Astrocyte (in vitro differentiated cells and primary cell): ENCODE measurements at regions not wholly inside any gene's neighbourhood (a gene's known extent, or its start where the extent isn't known, plus 50 kb on each side); places are given as distances from the start of the nearest gene placed in this dataset.

Source experiments
- DNase-seq: peaks from one replicate; pipeline ENCODE4 v3.0.0-alpha.2; 2010; ENCODE audit warnings: low read depth
- FAIRE-seq: peaks from 2 replicates; lab custom pipeline; 2011; peaks lifted over from hg19 to GRCh38; lab: Jason Lieb, UNC
- H2AFZ ChIP-seq: 2 replicates; pipeline ENCODE4 v1.6.0; 2012; ENCODE audit warnings: low read depth, low read length, inconsistent platforms
- H3K27ac ChIP-seq: 2 replicates; pipeline ENCODE4 v1.5.1; 2011; ENCODE audit warnings: low read depth, low read length, inconsistent platforms
- H3K27me3 ChIP-seq: 2 replicates; pipeline ENCODE4 v1.6.0; 2011; ENCODE audit warnings: low read length, inconsistent platforms; ENCODE audit not compliant: insufficient read depth
- H3K36me3 ChIP-seq: 2 replicates; pipeline ENCODE4 v1.5.1; 2011; ENCODE audit warnings: low read length, inconsistent platforms; ENCODE audit not compliant: insufficient read depth
- H3K4me1 ChIP-seq: 2 replicates; pipeline ENCODE4 v1.5.1; 2011; ENCODE audit warnings: low read length, inconsistent platforms; ENCODE audit not compliant: insufficient read depth
- H3K4me2 ChIP-seq: 2 replicates; pipeline ENCODE4 v1.6.0; 2012; ENCODE audit warnings: low read length, inconsistent platforms
- H3K4me3 ChIP-seq: 2 replicates; pipeline ENCODE4 v1.5.1; 2011; ENCODE audit warnings: low read depth, mild to moderate bottlenecking, low read length, inconsistent platforms; ENCODE audit not compliant: insufficient read depth
- H3K79me2 ChIP-seq: 2 replicates; pipeline ENCODE4 v1.6.0; 2012; ENCODE audit warnings: mild to moderate bottlenecking, low read length, inconsistent platforms; ENCODE audit not compliant: insufficient read depth
- H3K9ac ChIP-seq: 2 replicates; pipeline ENCODE4 v1.6.0; 2012; ENCODE audit warnings: mild to moderate bottlenecking, low read length, inconsistent platforms
- H3K9me3 ChIP-seq: 2 replicates; pipeline ENCODE4 v1.5.1; 2012; ENCODE audit warnings: low read depth, mild to moderate bottlenecking, low read length, inconsistent platforms; ENCODE audit not compliant: insufficient read depth
- H4K20me1 ChIP-seq: 2 replicates; pipeline ENCODE4 v1.6.0; 2012; ENCODE audit warnings: low read length, inconsistent platforms; ENCODE audit not compliant: insufficient read depth
- H3K27ac Mint-ChIP-seq: one replicate; pipeline ENCODE4 v1.8.0; 2021; ENCODE audit warnings: mild to moderate bottlenecking, mixed read lengths; ENCODE audit not compliant: unreplicated experiment
- H3K27me3 Mint-ChIP-seq: one replicate; pipeline ENCODE4 v1.8.0; 2021; ENCODE audit warnings: low read depth, mixed read lengths; ENCODE audit not compliant: unreplicated experiment
- H3K36me3 Mint-ChIP-seq: one replicate; pipeline ENCODE4 v1.8.0; 2021; ENCODE audit warnings: low read depth, mixed read lengths; ENCODE audit not compliant: unreplicated experiment
- H3K4me1 Mint-ChIP-seq: one replicate; pipeline ENCODE4 v1.8.0; 2021; ENCODE audit warnings: low read depth, mixed read lengths; ENCODE audit not compliant: unreplicated experiment
- H3K4me3 Mint-ChIP-seq: one replicate; pipeline ENCODE4 v1.8.0; 2021; ENCODE audit warnings: mild to moderate bottlenecking, moderate library complexity, mixed read lengths; ENCODE audit not compliant: unreplicated experiment
- H3K9me3 Mint-ChIP-seq: one replicate; pipeline ENCODE4 v1.8.0; 2021; ENCODE audit warnings: mild to moderate bottlenecking, mixed read lengths; ENCODE audit not compliant: unreplicated experiment
- EZH2 ChIP-seq: IDR thresholded peaks from 2 replicates; pipeline ENCODE4 v1.6.1; 2012; ENCODE audit warnings: mild to moderate bottlenecking, low read length, inconsistent platforms; ENCODE audit not compliant: insufficient read depth
- TF ChIP-seq, protein P1 (sequence below): IDR thresholded peaks from 2 replicates; pipeline ENCODE4 v1.5.1; 2011; ENCODE audit warnings: low read depth, mild to moderate bottlenecking, inconsistent platforms, low read length, moderate library complexity; ENCODE audit not compliant: insufficient read depth

DNA sequence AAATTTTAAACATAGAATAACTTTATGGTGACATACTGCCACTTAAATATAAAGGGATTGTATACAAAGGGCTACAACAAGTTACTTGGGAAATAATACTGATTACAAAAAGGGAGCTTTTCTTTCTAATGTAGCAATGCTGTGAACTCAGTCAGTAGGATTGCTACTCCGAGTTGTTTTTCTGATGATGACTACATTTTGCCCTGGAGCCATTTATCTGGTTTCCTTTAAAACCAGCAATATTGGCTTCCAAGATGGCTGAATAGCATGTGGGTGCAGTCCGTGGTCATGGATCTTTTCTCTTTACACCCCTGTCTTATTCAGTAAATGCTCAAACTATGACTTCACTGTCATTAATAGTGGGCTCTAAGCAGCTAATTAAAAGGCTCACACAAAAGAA, 92.6 kb upstream of the NEK7 start:
- Histone ChIP-seq H3K36me3 (no peaks in the 10 kb centered on the region), H2AFZ (peak overlapping the region; percentile 42), H3K27ac (no peak overlapping the region), H3K9ac (no peak overlapping the region), H3K27me3 (no peaks in the 10 kb centered on the region), H3K79me2 (no peaks in the 10 kb centered on the region), H4K20me1 (no peaks in the 10 kb centered on the region), H3K4me2 (no peak overlapping the region), H3K9me3 (no peaks in the 10 kb centered on the region), H3K4me1 (no peaks in the 10 kb centered on the region), H3K4me3 (no peak overlapping the region)
- no peak for TF ChIP-seq EZH2
- TF ChIP-seq, protein P1, sequence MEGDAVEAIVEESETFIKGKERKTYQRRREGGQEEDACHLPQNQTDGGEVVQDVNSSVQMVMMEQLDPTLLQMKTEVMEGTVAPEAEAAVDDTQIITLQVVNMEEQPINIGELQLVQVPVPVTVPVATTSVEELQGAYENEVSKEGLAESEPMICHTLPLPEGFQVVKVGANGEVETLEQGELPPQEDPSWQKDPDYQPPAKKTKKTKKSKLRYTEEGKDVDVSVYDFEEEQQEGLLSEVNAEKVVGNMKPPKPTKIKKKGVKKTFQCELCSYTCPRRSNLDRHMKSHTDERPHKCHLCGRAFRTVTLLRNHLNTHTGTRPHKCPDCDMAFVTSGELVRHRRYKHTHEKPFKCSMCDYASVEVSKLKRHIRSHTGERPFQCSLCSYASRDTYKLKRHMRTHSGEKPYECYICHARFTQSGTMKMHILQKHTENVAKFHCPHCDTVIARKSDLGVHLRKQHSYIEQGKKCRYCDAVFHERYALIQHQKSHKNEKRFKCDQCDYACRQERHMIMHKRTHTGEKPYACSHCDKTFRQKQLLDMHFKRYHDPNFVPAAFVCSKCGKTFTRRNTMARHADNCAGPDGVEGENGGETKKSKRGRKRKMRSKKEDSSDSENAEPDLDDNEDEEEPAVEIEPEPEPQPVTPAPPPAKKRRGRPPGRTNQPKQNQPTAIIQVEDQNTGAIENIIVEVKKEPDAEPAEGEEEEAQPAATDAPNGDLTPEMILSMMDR = no peak
- Mint-ChIP-seq H3K9me3 (no peaks in the 10 kb centered on the region), H3K36me3 (no peaks in the 10 kb centered on the region), H3K4me1 (no peaks in the 10 kb centered on the region), H3K4me3 (no peak overlapping the region), H3K27ac (no peak overlapping the region), H3K27me3 (no peaks in the 10 kb centered on the region)
- FAIRE-seq = no peak
- DNase-seq = no peak

DNA sequence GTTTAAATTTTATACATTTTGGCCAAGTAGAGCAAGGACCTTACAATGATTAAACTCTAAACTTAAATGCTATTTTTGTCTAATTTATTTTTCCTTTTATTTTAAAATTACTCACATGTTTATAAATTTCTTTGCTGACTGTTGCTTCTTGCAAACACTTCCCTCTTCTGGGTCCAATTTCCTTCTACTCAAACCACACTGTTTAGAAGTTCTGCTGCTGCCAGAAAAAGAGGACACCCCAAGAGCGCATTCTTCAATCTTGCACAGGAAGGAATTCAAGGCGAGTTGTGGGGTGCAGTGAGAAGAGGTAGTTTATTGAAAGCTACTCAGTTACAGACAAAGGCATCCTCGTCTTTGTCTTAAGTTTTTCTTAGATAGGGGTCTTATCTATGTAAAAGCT, 88.5 kb upstream of the NEK7 start:
- no peak overlapping the region for H3K4me3 Mint-ChIP-seq
- no peak overlapping the region for H2AFZ ChIP-seq
- no peaks in the 10 kb centered on the region for H3K27me3 Mint-ChIP-seq

DNA sequence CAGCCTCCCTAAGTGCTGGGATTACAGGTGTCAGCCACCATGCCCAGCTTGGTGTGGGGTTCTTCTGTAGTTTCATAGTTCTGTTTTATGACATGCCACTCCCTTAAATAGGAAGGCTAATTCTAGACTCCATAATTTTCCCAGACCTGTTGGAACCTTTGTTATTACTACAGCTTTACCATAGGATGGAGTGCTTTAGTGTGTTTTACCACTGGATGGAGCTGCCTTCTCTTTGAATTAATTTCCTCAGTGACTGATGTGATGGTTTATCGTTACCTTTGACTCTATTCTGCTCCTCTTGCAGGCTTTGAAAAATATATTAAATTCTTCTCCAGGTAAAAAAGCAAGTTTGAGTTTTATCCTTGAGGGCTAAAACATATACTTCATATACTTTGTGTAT, 84.6 kb upstream of the NEK7 start:
- H3K9me3 Mint-ChIP-seq = no peaks in the 10 kb centered on the region
- no peak overlapping the region for H3K4me3 Mint-ChIP-seq
- no peaks in the 10 kb centered on the region for H3K4me1 Mint-ChIP-seq
- TF ChIP-seq EZH2 = no peak
- TF ChIP-seq, protein P1 = peak; percentile 24
- H3K4me3 ChIP-seq = no peak overlapping the region
- no peaks in the 10 kb centered on the region for H3K27me3 Mint-ChIP-seq
- no peaks in the 10 kb centered on the region for H3K9me3 ChIP-seq
- no peaks in the 10 kb centered on the region for H4K20me1 ChIP-seq
- no peak overlapping the region for H3K27ac Mint-ChIP-seq
- no peak overlapping the region for H3K4me2 ChIP-seq
- no peak for FAIRE-seq
- no peaks in the 10 kb centered on the region for H3K36me3 ChIP-seq
- no peaks in the 10 kb centered on the region for H3K27me3 ChIP-seq
- H3K4me1 ChIP-seq = no peaks in the 10 kb centered on the region
- H3K36me3 Mint-ChIP-seq = no peaks in the 10 kb centered on the region
- no peak for DNase-seq
- H3K79me2 ChIP-seq = no peaks in the 10 kb centered on the region
- no peak overlapping the region for H3K27ac ChIP-seq
- H3K9ac ChIP-seq = no peak overlapping the region
- no peak overlapping the region for H2AFZ ChIP-seq

More for the DNA sequence above, 88.5 kb upstream of the NEK7 start:
- Histone ChIP-seq H3K4me3 (no peak overlapping the region), H3K4me2 (no peak overlapping the region), H3K79me2 (no peaks in the 10 kb centered on the region), H3K36me3 (no peaks in the 10 kb centered on the region), H4K20me1 (no peaks in the 10 kb centered on the region), H3K27me3 (no peaks in the 10 kb centered on the region), H3K4me1 (no peaks in the 10 kb centered on the region), H3K27ac (no peak overlapping the region), H3K9me3 (no peaks in the 10 kb centered on the region), H3K9ac (no peak overlapping the region)
- no peak overlapping the region for H3K27ac Mint-ChIP-seq
- TF ChIP-seq, protein P1 = no peak
- no peaks in the 10 kb centered on the region for H3K36me3 Mint-ChIP-seq
- H3K4me1 Mint-ChIP-seq = no peaks in the 10 kb centered on the region
- H3K9me3 Mint-ChIP-seq = no peaks in the 10 kb centered on the region
- DNase-seq = no peak
- FAIRE-seq = no peak
